Activated CD8-positive, alpha-beta T cell treated with anti-CD3 and anti-CD28 coated beads for 36 hours (primary cell): ENCODE measurements at regions not wholly inside any gene's neighbourhood (a gene's known extent, or its start where the extent isn't known, plus 50 kb on each side); places are given as distances from the start of the nearest gene placed in this dataset.

Experiments used
- ATAC-seq: fragments of 200-7000 bp; cut with Tn5 transposase; one replicate; pipeline ENCODE4 v1.10.0; 2021; ENCODE audit warnings: mild to moderate bottlenecking, moderate library complexity
- CTCF ChIA-PET: fragments of 350-600 bp; sonication (Branson Sonifier 250); formaldehyde crosslinking; loops from one replicate; lab custom pipeline; 2021; ENCODE audit warnings: antibody characterized with exemption; lab: Charles Lee
- POLR2A ChIA-PET: fragments of 350-600 bp; sonication (Branson Sonifier 250); formaldehyde crosslinking; loops from one replicate; lab custom pipeline; 2021; ENCODE audit warnings: antibody characterized with exemption; lab: Charles Lee
- DNase-seq: peaks from one replicate; pipeline ENCODE4 v3.0.0-alpha.2; 2020
- H3K27ac Mint-ChIP-seq: one replicate; pipeline ENCODE4 v1.8.0; 2021; ENCODE audit warnings: mild to moderate bottlenecking, mixed read lengths
- H3K27me3 Mint-ChIP-seq: one replicate; pipeline ENCODE4 v1.8.0; 2021; ENCODE audit warnings: mixed read lengths
- H3K36me3 Mint-ChIP-seq: one replicate; pipeline ENCODE4 v1.8.0; 2021; ENCODE audit warnings: low read depth, mixed read lengths
- H3K4me1 Mint-ChIP-seq: one replicate; pipeline ENCODE4 v1.8.0; 2021; ENCODE audit warnings: low read depth, mixed read lengths
- H3K4me3 Mint-ChIP-seq: one replicate; pipeline ENCODE4 v1.8.0; 2021; ENCODE audit warnings: mild to moderate bottlenecking, moderate library complexity, mixed read lengths
- H3K9me3 Mint-ChIP-seq: one replicate; pipeline ENCODE4 v1.8.0; 2021; ENCODE audit warnings: mixed read lengths
- CTCF ChIP-seq: fragments of 200-600 bp; IDR thresholded peaks from one replicate; pipeline ENCODE4 v1.8.0; 2022; ENCODE audit warnings: antibody characterized with exemption, mild to moderate bottlenecking
- intact Hi-C: fragments of 100-400 bp; cut with micrococcal nuclease; formaldehyde crosslinking; loops from one replicate; pipeline ENCODE4 v1.10.0; 2022

GRCh38 chr9:19938990-19939733 is 150.3 kb upstream of the SLC24A2 start:
- Mint-ChIP-seq H3K27me3 (peaks cover 7% of the 10 kb centered on the region), H3K9me3 (no peaks in the 10 kb centered on the region), H3K4me3 (no peak overlapping the region), H3K27ac (no peak overlapping the region), H3K36me3 (no peaks in the 10 kb centered on the region), H3K4me1 (peaks cover 2% of the 10 kb centered on the region)
- TF ChIP-seq CTCF, result no peak
- POLR2A ChIA-PET, result no interaction called here
- CTCF ChIA-PET, result interaction anchor here (1.5 kb wide), 1 partner anchor 138 kb away, joined by 3 read pairs; no protein-coding TSS in a partner anchor
- ATAC-seq (no peak), DNase-seq (no peak)
- intact Hi-C loops, result no loop called here

- intact Hi-C loops, result no loop called here
- H3K4me3 Mint-ChIP-seq, result no peak overlapping the region
- H3K4me1 Mint-ChIP-seq, result peaks cover 3% of the 10 kb centered on the region
- H3K36me3 Mint-ChIP-seq, result no peaks in the 10 kb centered on the region
- peaks cover 10% of the 10 kb centered on the region for H3K27me3 Mint-ChIP-seq
- POLR2A ChIA-PET, result no interaction called here
- ATAC-seq (no peak), DNase-seq (no peak)
- no peak for TF ChIP-seq CTCF
- no peak overlapping the region for H3K27ac Mint-ChIP-seq
- CTCF ChIA-PET, result interaction anchor here (0.7 to 2.4 kb wide), 2 partner anchors 10 to 29 kb away, joined by 3 to 11 read pairs; no protein-coding TSS in a partner anchor
- H3K9me3 Mint-ChIP-seq, result no peaks in the 10 kb centered on the region
Observed at GRCh38 chr9:19937121-19937520, 148.3 kb upstream of the SLC24A2 start.

GRCh38 chr9:19936598-19936997 is 147.8 kb upstream of the SLC24A2 start:
- Mint-ChIP-seq H3K27me3 (peaks cover 10% of the 10 kb centered on the region), H3K9me3 (no peaks in the 10 kb centered on the region), H3K36me3 (no peaks in the 10 kb centered on the region), H3K4me3 (no peak overlapping the region), H3K4me1 (peaks cover 3% of the 10 kb centered on the region), H3K27ac (no peak overlapping the region)
- no peak for TF ChIP-seq CTCF
- POLR2A ChIA-PET, result no interaction called here
- DNase-seq (no peak), ATAC-seq (no peak)
- intact Hi-C loops, result no loop called here
- CTCF ChIA-PET, result interaction anchor here (2.4 kb wide), 1 partner anchor 10 kb away, joined by 11 read pairs; no protein-coding TSS in a partner anchor

GRCh38 chr9:19935422-19935821 is 146.6 kb upstream of the SLC24A2 start:
- no peak for TF ChIP-seq CTCF
- Mint-ChIP-seq H3K9me3 (no peaks in the 10 kb centered on the region), H3K4me1 (peaks cover 3% of the 10 kb centered on the region), H3K4me3 (no peak overlapping the region), H3K27me3 (peaks cover 10% of the 10 kb centered on the region), H3K27ac (no peak overlapping the region), H3K36me3 (no peaks in the 10 kb centered on the region)
- DNase-seq (no peak), ATAC-seq (no peak)
- POLR2A ChIA-PET, result interaction anchor here (0.6 kb wide), 1 partner anchor 274 kb away, joined by 4 read pairs; no protein-coding TSS in a partner anchor
- CTCF ChIA-PET, result interaction anchor here (2.4 kb wide), 1 partner anchor 8 kb away, joined by 11 read pairs; no protein-coding TSS in a partner anchor
- intact Hi-C loops, result no loop called here

GRCh38 chr9:19934301-19934871 is 145.5 kb upstream of the SLC24A2 start:
- H3K27ac Mint-ChIP-seq, result no peak overlapping the region
- peaks cover 3% of the 10 kb centered on the region for H3K4me1 Mint-ChIP-seq
- H3K27me3 Mint-ChIP-seq, result peaks cover 12% of the 10 kb centered on the region
- H3K9me3 Mint-ChIP-seq, result no peaks in the 10 kb centered on the region
- ATAC-seq (no peak), DNase-seq (no peak)
- H3K4me3 Mint-ChIP-seq, result peak overlapping the region; percentile 51
- ChIA-PET CTCF (no interaction called here), POLR2A (interaction anchor here (1.2 kb wide), 1 partner anchor 68 kb away, joined by 3 read pairs; no protein-coding TSS in a partner anchor)
- no peaks in the 10 kb centered on the region for H3K36me3 Mint-ChIP-seq
- intact Hi-C loops, result no loop called here
- no peak for TF ChIP-seq CTCF
